GM23338 (cell line): ENCODE measurements at regions not wholly inside any gene's neighbourhood (a gene's known extent, or its start where the extent isn't known, plus 50 kb on each side); places are given as distances from the start of the nearest gene placed in this dataset.

Experiments used
- ATAC-seq: fragments of 200-7000 bp; cut with Tn5 transposase; 3 replicates; pipeline ENCODE4 v1.9.1; 2020
- DNase-seq: peaks from one replicate; pipeline ENCODE4 v3.0.0-alpha.2; 2015; ENCODE audit warnings: low spot score
- H2AFZ ChIP-seq: fragments of 200-600 bp; sonication (generic); 2 replicates; pipeline ENCODE4 v1.8.0; 2016; ENCODE audit warnings: antibody characterized with exemption, mild to moderate bottlenecking, moderate library complexity
- H3F3A ChIP-seq: fragments of 200-600 bp; sonication (generic); replicated peaks from 2 replicates; pipeline ENCODE4 v1.8.0; 2017; ENCODE audit warnings: antibody characterized with exemption, mixed run types, low read depth
- H3K27ac ChIP-seq: fragments of 200-600 bp; sonication (generic); 2 replicates; pipeline ENCODE4 v1.6.1; 2016; ENCODE audit warnings: low read depth
- H3K27me3 ChIP-seq: fragments of 200-600 bp; sonication (generic); 2 replicates; pipeline ENCODE4 v1.8.0; 2016; ENCODE audit warnings: mild to moderate bottlenecking, mixed run types, moderate library complexity; ENCODE audit not compliant: insufficient read depth
- H3K36me3 ChIP-seq: fragments of 200-600 bp; sonication (generic); 2 replicates; pipeline ENCODE4 v1.8.0; 2016; ENCODE audit warnings: mild to moderate bottlenecking; ENCODE audit not compliant: insufficient read depth
- H3K4me1 ChIP-seq: fragments of 200-600 bp; sonication (generic); 2 replicates; pipeline ENCODE4 v1.8.0; 2016; ENCODE audit warnings: mild to moderate bottlenecking, moderate library complexity; ENCODE audit not compliant: insufficient read depth
- H3K4me2 ChIP-seq: fragments of 200-600 bp; sonication (generic); 2 replicates; pipeline ENCODE4 v1.7.1; 2017; ENCODE audit warnings: mixed run types
- H3K4me3 ChIP-seq: fragments of 200-600 bp; sonication (generic); 2 replicates; pipeline ENCODE4 v1.6.1; 2016; ENCODE audit warnings: mixed run types
- H3K79me2 ChIP-seq: fragments of 200-600 bp; sonication (generic); replicated peaks from 2 replicates; pipeline ENCODE4 v1.8.0; 2017; ENCODE audit warnings: mild to moderate bottlenecking; ENCODE audit not compliant: insufficient read depth
- H3K9me2 ChIP-seq: fragments of 200-600 bp; sonication (generic); 2 replicates; pipeline ENCODE4 v1.8.0; 2017; ENCODE audit not compliant: insufficient read depth
- H4K20me1 ChIP-seq: fragments of 200-600 bp; sonication (generic); replicated peaks from 2 replicates; pipeline ENCODE4 v1.8.0; 2017; ENCODE audit warnings: mild to moderate bottlenecking; ENCODE audit not compliant: insufficient read depth
- H3K27ac Mint-ChIP-seq: 2 replicates; pipeline ENCODE4 v1.8.0; 2020; ENCODE audit warnings: inconsistent platforms, mild to moderate bottlenecking, moderate library complexity, mixed read lengths
- H3K27me3 Mint-ChIP-seq: 3 replicates; pipeline ENCODE4 v1.8.0; 2022; ENCODE audit warnings: low read depth, mild to moderate bottlenecking, moderate library complexity, mixed read lengths, inconsistent platforms; ENCODE audit not compliant: insufficient read depth, poor library complexity
- H3K36me3 Mint-ChIP-seq: 3 replicates; pipeline ENCODE4 v1.8.0; 2021; ENCODE audit warnings: low read depth, mild to moderate bottlenecking, inconsistent platforms, moderate library complexity, mixed read lengths
- H3K4me1 Mint-ChIP-seq: 3 replicates; pipeline ENCODE4 v1.8.0; 2020; ENCODE audit warnings: mild to moderate bottlenecking, inconsistent platforms, mixed read lengths
- H3K4me3 Mint-ChIP-seq: 3 replicates; pipeline ENCODE4 v1.8.0; 2021; ENCODE audit warnings: moderate library complexity, mild to moderate bottlenecking, inconsistent platforms, mixed read lengths
- H3K9me3 Mint-ChIP-seq: 3 replicates; pipeline ENCODE4 v1.8.0; 2020; ENCODE audit warnings: moderate library complexity, mild to moderate bottlenecking, inconsistent platforms, mixed read lengths
- EZH2phosphoT487 ChIP-seq: fragments of 200-600 bp; sonication (generic); IDR thresholded peaks from one replicate; pipeline ENCODE4 v1.8.1; 2018; ENCODE audit warnings: antibody characterized with exemption; ENCODE audit not compliant: unreplicated experiment
- JUNB ChIP-seq: IDR thresholded peaks from one replicate; pipeline ENCODE4 v1.6.1; 2016; ENCODE audit warnings: antibody characterized with exemption; ENCODE audit not compliant: unreplicated experiment
- NANOG ChIP-seq: IDR thresholded peaks from 2 replicates; pipeline ENCODE4 v1.6.1; 2016; ENCODE audit warnings: antibody characterized with exemption, borderline replicate concordance
- POLR2AphosphoS5 ChIP-seq: IDR thresholded peaks from 2 replicates; pipeline ENCODE4 v1.6.1; 2016; ENCODE audit warnings: antibody characterized with exemption, low read depth
- STAT1 ChIP-seq: IDR thresholded peaks from one replicate; pipeline ENCODE4 v1.6.1; 2016; ENCODE audit warnings: antibody characterized with exemption; ENCODE audit not compliant: unreplicated experiment
- ZNF114 ChIP-seq: fragments of 250-450 bp; sonication (Bioruptor Pico); IDR thresholded peaks from 2 replicates; pipeline ENCODE4 v1.5.0; 2020; ENCODE audit warnings: mild to moderate bottlenecking, moderate library complexity
- ZNF331 ChIP-seq: fragments of 250-450 bp; sonication (Bioruptor Pico); IDR thresholded peaks from 2 replicates; pipeline ENCODE4 v1.5.0; 2020; ENCODE audit warnings: low read depth, mild to moderate bottlenecking, moderate library complexity
- TF ChIP-seq, protein P1 (sequence below): IDR thresholded peaks from 2 replicates; pipeline ENCODE4 v1.6.1; 2016; ENCODE audit warnings: antibody characterized with exemption
- TF ChIP-seq, protein P2 (sequence below), 2 experiments: fragments of 200-600 bp in 1 of 2; sonication (generic) in 1 of 2; conservative IDR thresholded peaks; 2 replicates each; pipeline versions ENCODE4 v1.5.1 to v1.6.1; 2016 to 2017; ENCODE audit warnings: antibody characterized with exemption in 2 of 2, low read depth in 2 of 2, mild to moderate bottlenecking in 2 of 2, moderate library complexity in 1 of 2
- TF ChIP-seq, protein P3 (sequence below): IDR thresholded peaks from one replicate; pipeline ENCODE4 v1.6.1; 2018; ENCODE audit warnings: antibody characterized with exemption; ENCODE audit not compliant: unreplicated experiment
- TF ChIP-seq, protein P4 (sequence below): fragments of 250-450 bp; sonication (Bioruptor Pico); IDR thresholded peaks from 2 replicates; pipeline ENCODE4 v1.5.0; 2020; ENCODE audit warnings: mild to moderate bottlenecking, moderate library complexity

DNA sequence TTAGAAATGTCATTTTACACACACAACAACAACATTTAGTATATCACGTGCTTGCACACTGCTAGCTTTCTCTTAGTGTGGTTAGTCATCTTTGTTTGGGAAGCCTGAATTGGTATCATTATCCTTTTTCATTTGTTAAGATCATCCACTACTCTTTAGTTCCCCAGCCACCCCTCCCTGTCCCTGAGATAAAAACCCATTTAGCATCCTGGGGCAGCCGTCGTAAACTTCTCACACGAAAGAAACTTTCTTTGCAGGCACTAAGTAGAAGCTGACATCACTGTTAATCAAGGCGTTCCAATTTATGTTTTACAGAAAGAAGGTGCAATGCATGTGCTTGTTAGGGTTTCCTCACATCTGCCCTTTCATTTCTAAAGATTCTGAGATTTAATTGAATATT is 475.1 kb upstream of the FZD8 start (continued):
- TF ChIP-seq, protein P1, sequence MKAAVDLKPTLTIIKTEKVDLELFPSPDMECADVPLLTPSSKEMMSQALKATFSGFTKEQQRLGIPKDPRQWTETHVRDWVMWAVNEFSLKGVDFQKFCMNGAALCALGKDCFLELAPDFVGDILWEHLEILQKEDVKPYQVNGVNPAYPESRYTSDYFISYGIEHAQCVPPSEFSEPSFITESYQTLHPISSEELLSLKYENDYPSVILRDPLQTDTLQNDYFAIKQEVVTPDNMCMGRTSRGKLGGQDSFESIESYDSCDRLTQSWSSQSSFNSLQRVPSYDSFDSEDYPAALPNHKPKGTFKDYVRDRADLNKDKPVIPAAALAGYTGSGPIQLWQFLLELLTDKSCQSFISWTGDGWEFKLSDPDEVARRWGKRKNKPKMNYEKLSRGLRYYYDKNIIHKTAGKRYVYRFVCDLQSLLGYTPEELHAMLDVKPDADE, result no peak

DNA sequence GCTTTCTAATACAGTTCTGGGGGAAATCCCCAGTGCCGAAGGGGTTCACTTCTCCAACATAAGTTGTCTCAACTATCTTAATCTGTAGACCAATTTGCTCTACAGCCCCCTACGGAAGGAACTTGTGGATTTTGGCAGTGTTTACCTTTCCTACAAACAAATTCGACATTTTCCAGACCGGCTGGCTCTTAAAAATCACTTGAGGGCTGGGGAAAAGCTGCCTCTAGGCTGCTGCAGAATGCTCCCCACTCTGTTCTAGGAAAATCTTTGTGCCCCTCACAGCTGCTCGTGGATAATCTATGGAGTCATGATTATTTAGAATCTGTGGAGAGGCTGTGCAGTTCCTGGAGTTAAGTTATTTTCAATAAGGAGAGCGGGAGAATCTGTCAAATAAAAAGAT is 474.6 kb upstream of the FZD8 start:
- DNase-seq, result no peak
- Mint-ChIP-seq H3K27me3 (no peaks in the 10 kb centered on the region), H3K9me3 (no peaks in the 10 kb centered on the region), H3K36me3 (no peaks in the 10 kb centered on the region), H3K4me1 (peaks cover 7% of the 10 kb centered on the region), H3K27ac (no peak overlapping the region), H3K4me3 (no peak overlapping the region)
- H3F3A ChIP-seq, result no peaks in the 10 kb centered on the region
- H3K79me2 ChIP-seq, result no peaks in the 10 kb centered on the region
- H3K27me3 ChIP-seq, result no peaks in the 10 kb centered on the region
- no peak overlapping the region for H3K4me3 ChIP-seq
- no peaks in the 10 kb centered on the region for H3K36me3 ChIP-seq
- H3K27ac ChIP-seq, result no peak overlapping the region
- ATAC-seq, result no peak
- H2AFZ ChIP-seq, result 0 out of 2 replicates have a peak overlapping the region, but pooled peaks have one; percentile 60
- H3K4me1 ChIP-seq, result 0 out of 2 replicates have a peak, but pooled peaks cover 6% of the 10 kb centered on the region
- H3K9me2 ChIP-seq, result no peaks in the 10 kb centered on the region
- no peak overlapping the region for H3K4me2 ChIP-seq
- no peaks in the 10 kb centered on the region for H4K20me1 ChIP-seq
- TF ChIP-seq NANOG (no peak), EZH2phosphoT487 (no peak), ZNF114 (CRISPR knock-in tag) (no peak), POLR2AphosphoS5 (no peak), JUNB (no peak), STAT1 (no peak), ZNF331 (no peak)
- TF ChIP-seq, protein P2, sequence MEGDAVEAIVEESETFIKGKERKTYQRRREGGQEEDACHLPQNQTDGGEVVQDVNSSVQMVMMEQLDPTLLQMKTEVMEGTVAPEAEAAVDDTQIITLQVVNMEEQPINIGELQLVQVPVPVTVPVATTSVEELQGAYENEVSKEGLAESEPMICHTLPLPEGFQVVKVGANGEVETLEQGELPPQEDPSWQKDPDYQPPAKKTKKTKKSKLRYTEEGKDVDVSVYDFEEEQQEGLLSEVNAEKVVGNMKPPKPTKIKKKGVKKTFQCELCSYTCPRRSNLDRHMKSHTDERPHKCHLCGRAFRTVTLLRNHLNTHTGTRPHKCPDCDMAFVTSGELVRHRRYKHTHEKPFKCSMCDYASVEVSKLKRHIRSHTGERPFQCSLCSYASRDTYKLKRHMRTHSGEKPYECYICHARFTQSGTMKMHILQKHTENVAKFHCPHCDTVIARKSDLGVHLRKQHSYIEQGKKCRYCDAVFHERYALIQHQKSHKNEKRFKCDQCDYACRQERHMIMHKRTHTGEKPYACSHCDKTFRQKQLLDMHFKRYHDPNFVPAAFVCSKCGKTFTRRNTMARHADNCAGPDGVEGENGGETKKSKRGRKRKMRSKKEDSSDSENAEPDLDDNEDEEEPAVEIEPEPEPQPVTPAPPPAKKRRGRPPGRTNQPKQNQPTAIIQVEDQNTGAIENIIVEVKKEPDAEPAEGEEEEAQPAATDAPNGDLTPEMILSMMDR (conservative IDR thresholded peaks at IDR 0.05; ENCODE audit: low read depth in 2 of 2), result no peak
- TF ChIP-seq, protein P3, sequence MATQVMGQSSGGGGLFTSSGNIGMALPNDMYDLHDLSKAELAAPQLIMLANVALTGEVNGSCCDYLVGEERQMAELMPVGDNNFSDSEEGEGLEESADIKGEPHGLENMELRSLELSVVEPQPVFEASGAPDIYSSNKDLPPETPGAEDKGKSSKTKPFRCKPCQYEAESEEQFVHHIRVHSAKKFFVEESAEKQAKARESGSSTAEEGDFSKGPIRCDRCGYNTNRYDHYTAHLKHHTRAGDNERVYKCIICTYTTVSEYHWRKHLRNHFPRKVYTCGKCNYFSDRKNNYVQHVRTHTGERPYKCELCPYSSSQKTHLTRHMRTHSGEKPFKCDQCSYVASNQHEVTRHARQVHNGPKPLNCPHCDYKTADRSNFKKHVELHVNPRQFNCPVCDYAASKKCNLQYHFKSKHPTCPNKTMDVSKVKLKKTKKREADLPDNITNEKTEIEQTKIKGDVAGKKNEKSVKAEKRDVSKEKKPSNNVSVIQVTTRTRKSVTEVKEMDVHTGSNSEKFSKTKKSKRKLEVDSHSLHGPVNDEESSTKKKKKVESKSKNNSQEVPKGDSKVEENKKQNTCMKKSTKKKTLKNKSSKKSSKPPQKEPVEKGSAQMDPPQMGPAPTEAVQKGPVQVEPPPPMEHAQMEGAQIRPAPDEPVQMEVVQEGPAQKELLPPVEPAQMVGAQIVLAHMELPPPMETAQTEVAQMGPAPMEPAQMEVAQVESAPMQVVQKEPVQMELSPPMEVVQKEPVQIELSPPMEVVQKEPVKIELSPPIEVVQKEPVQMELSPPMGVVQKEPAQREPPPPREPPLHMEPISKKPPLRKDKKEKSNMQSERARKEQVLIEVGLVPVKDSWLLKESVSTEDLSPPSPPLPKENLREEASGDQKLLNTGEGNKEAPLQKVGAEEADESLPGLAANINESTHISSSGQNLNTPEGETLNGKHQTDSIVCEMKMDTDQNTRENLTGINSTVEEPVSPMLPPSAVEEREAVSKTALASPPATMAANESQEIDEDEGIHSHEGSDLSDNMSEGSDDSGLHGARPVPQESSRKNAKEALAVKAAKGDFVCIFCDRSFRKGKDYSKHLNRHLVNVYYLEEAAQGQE, result no peak
- TF ChIP-seq, protein P1, result no peak
- TF ChIP-seq, protein P4, sequence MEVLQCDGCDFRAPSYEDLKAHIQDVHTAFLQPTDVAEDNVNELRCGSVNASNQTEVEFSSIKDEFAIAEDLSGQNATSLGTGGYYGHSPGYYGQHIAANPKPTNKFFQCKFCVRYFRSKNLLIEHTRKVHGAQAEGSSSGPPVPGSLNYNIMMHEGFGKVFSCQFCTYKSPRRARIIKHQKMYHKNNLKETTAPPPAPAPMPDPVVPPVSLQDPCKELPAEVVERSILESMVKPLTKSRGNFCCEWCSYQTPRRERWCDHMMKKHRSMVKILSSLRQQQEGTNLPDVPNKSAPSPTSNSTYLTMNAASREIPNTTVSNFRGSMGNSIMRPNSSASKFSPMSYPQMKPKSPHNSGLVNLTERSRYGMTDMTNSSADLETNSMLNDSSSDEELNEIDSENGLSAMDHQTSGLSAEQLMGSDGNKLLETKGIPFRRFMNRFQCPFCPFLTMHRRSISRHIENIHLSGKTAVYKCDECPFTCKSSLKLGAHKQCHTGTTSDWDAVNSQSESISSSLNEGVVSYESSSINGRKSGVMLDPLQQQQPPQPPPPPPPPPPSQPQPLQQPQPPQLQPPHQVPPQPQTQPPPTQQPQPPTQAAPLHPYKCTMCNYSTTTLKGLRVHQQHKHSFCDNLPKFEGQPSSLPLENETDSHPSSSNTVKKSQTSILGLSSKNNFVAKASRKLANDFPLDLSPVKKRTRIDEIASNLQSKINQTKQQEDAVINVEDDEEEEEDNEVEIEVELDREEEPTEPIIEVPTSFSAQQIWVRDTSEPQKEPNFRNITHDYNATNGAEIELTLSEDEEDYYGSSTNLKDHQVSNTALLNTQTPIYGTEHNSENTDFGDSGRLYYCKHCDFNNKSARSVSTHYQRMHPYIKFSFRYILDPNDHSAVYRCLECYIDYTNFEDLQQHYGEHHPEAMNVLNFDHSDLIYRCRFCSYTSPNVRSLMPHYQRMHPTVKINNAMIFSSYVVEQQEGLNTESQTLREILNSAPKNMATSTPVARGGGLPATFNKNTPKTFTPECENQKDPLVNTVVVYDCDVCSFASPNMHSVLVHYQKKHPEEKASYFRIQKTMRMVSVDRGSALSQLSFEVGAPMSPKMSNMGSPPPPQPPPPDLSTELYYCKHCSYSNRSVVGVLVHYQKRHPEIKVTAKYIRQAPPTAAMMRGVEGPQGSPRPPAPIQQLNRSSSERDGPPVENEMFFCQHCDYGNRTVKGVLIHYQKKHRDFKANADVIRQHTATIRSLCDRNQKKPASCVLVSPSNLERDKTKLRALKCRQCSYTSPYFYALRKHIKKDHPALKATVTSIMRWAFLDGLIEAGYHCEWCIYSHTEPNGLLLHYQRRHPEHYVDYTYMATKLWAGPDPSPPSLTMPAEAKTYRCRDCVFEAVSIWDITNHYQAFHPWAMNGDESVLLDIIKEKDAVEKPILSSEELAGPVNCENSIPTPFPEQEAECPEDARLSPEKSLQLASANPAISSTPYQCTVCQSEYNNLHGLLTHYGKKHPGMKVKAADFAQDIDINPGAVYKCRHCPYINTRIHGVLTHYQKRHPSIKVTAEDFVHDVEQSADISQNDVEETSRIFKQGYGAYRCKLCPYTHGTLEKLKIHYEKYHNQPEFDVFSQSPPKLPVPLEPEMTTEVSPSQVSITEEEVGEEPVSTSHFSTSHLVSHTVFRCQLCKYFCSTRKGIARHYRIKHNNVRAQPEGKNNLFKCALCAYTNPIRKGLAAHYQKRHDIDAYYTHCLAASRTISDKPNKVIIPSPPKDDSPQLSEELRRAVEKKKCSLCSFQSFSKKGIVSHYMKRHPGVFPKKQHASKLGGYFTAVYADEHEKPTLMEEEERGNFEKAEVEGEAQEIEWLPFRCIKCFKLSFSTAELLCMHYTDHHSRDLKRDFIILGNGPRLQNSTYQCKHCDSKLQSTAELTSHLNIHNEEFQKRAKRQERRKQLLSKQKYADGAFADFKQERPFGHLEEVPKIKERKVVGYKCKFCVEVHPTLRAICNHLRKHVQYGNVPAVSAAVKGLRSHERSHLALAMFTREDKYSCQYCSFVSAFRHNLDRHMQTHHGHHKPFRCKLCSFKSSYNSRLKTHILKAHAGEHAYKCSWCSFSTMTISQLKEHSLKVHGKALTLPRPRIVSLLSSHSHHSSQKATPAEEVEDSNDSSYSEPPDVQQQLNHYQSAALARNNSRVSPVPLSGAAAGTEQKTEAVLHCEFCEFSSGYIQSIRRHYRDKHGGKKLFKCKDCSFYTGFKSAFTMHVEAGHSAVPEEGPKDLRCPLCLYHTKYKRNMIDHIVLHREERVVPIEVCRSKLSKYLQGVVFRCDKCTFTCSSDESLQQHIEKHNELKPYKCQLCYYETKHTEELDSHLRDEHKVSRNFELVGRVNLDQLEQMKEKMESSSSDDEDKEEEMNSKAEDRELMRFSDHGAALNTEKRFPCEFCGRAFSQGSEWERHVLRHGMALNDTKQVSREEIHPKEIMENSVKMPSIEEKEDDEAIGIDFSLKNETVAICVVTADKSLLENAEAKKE (CRISPR knock-in tag), result no peak
